ENCODE measurements at regions not wholly inside any gene's neighbourhood (a gene's known extent, or its start where the extent isn't known, plus 50 kb on each side); places are given as distances from the start of the nearest gene placed in this dataset.

DNA sequence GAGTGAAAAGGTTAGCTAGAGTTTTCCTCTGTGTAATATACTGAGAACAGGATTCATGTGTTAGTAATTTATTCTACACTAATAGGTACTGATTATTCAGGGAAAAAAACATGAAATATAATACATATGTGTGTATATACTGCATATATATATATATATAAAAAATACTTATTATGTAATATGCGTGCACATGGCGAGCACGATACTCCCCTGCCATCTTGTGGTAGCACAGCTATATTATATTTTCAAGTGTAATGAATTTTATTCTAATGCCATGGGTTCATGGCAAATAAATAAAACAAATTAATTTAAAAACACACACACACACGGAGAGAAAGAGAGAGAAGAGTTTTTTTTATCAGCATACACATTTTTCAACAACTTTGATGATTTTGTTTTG is 460.6 kb downstream of the KCNJ2 start:
- no peak for DNase-seq (ENCODE audit: low read depth)
- no peak for TF ChIP-seq CTCF (IDR thresholded peaks at IDR 0.05; ENCODE audit: insufficient read depth, low read length, poor library complexity, severe bottlenecking)

GRCh38 chr17:70636517-70637133 is 467.3 kb downstream of the KCNJ2 start:
- no peak for DNase-seq (ENCODE audit: low read depth)
- no peak overlapping the region for H3K4me3 ChIP-seq (ENCODE audit: low read depth, low read length)
- peak; percentile 64 for TF ChIP-seq CTCF (IDR thresholded peaks at IDR 0.05; ENCODE audit: insufficient read depth, low read length, poor library complexity, severe bottlenecking)
- H3K27me3 ChIP-seq (ENCODE audit: control insufficient read depth, insufficient read depth, low read length): no peaks in the 10 kb centered on the region
- no peaks in the 10 kb centered on the region for H3K36me3 ChIP-seq (ENCODE audit: control insufficient read depth, insufficient read depth, low read length)

More for the DNA sequence above, 460.6 kb downstream of the KCNJ2 start:
- Histone ChIP-seq H3K4me3 (ENCODE audit: low read depth, low read length) (no peak overlapping the region), H3K36me3 (ENCODE audit: control insufficient read depth, insufficient read depth, low read length) (no peaks in the 10 kb centered on the region), H3K27me3 (ENCODE audit: control insufficient read depth, insufficient read depth, low read length) (no peaks in the 10 kb centered on the region)

- TF ChIP-seq CTCF (IDR thresholded peaks at IDR 0.05; ENCODE audit: insufficient read depth, low read length, poor library complexity, severe bottlenecking): no peak
- DNase-seq (ENCODE audit: low read depth): no peak
- no peaks in the 10 kb centered on the region for H3K36me3 ChIP-seq (ENCODE audit: control insufficient read depth, insufficient read depth, low read length)
- no peaks in the 10 kb centered on the region for H3K27me3 ChIP-seq (ENCODE audit: control insufficient read depth, insufficient read depth, low read length)
- H3K4me3 ChIP-seq (ENCODE audit: low read depth, low read length): no peak overlapping the region
Measured at GRCh38 chr17:70642059-70642458, 472.7 kb downstream of the KCNJ2 start.

GRCh38 chr17:70644096-70644495 is 474.8 kb downstream of the KCNJ2 start:
- H3K4me3 ChIP-seq (ENCODE audit: low read depth, low read length): no peak overlapping the region
- no peaks in the 10 kb centered on the region for H3K27me3 ChIP-seq (ENCODE audit: control insufficient read depth, insufficient read depth, low read length)
- H3K36me3 ChIP-seq (ENCODE audit: control insufficient read depth, insufficient read depth, low read length): no peaks in the 10 kb centered on the region
- no peak for TF ChIP-seq CTCF (IDR thresholded peaks at IDR 0.05; ENCODE audit: insufficient read depth, low read length, poor library complexity, severe bottlenecking)
- DNase-seq (ENCODE audit: low read depth): no peak

DNA sequence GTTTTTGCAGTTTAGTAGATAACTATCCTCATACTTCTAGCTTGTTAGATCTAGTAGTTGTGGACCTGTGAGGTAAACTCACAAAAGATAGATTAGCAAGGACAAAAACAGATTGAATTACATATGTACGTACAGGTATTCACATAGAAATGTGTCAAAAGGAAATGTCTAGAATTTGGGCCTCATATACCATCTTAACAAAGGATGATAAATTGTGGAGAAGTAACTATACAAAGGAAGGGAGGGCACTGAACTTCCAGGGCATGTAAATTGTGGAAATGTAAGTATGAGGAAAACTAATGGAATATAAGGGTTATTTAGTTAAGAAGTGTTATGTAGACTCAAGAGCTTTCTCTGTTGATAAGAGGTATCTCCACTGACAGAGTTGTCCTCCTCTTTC is 477.3 kb downstream of the KCNJ2 start:
- no peak overlapping the region for H3K4me3 ChIP-seq (ENCODE audit: low read depth, low read length)
- TF ChIP-seq CTCF (IDR thresholded peaks at IDR 0.05; ENCODE audit: insufficient read depth, low read length, poor library complexity, severe bottlenecking): no peak
- no peak for DNase-seq (ENCODE audit: low read depth)
- H3K36me3 ChIP-seq (ENCODE audit: control insufficient read depth, insufficient read depth, low read length): no peaks in the 10 kb centered on the region
- no peaks in the 10 kb centered on the region for H3K27me3 ChIP-seq (ENCODE audit: control insufficient read depth, insufficient read depth, low read length)

DNA sequence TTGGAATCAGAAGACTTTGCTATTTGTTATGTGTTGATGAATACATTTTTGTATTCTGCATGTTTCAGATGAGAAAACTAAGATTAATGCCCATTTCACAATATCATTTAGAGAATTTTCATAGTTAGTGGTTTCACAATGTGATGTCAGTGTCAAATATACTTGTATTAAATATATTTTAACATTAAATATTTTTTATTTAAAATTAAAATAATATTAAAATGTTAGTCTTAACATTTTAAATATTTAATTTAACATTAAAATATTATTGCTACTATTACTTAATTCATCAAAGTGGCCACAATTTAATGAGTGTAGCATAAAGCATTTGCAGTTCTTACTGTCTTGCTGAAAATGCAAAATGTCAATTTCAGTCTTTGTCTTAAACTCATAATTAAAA is 478.8 kb downstream of the KCNJ2 start:
- TF ChIP-seq CTCF (IDR thresholded peaks at IDR 0.05; ENCODE audit: insufficient read depth, low read length, poor library complexity, severe bottlenecking): no peak
- H3K36me3 ChIP-seq (ENCODE audit: control insufficient read depth, insufficient read depth, low read length): no peaks in the 10 kb centered on the region
- DNase-seq (ENCODE audit: low read depth): no peak
- H3K27me3 ChIP-seq (ENCODE audit: control insufficient read depth, insufficient read depth, low read length): no peaks in the 10 kb centered on the region
- H3K4me3 ChIP-seq (ENCODE audit: low read depth, low read length): no peak overlapping the region
